ENCODE measurements at regions not wholly inside any gene's neighbourhood (a gene's known extent, or its start where the extent isn't known, plus 50 kb on each side); places are given as distances from the start of the nearest gene placed in this dataset.

- TF ChIP-seq CTCF (IDR thresholded peaks at IDR 0.05; ENCODE audit: poor library complexity, severe bottlenecking) (no peak), REST (IDR thresholded peaks at IDR 0.05; ENCODE audit: borderline replicate concordance) (no peak)
Observed at GRCh38 chr1:222098404-222098803, 356.5 kb upstream of the DUSP10 start.

Data from neural cell (in vitro differentiated cells).